ENCODE measurements at regions not wholly inside any gene's neighbourhood (a gene's known extent, or its start where the extent isn't known, plus 50 kb on each side); places are given as distances from the start of the nearest gene placed in this dataset.
"Not testable (repeated sequence)": the region's sequence is repeated elsewhere in the genome, so short reads cannot be mapped to it uniquely, and the experiment has no call there.

- DNase-seq: no peak
Observed at GRCh38 chr17:65360961-65361552, 200.4 kb downstream of the AXIN2 start.

- DNase-seq: no peak
Observed at GRCh38 chr17:65359016-65359415, 202.4 kb downstream of the AXIN2 start.

DNA sequence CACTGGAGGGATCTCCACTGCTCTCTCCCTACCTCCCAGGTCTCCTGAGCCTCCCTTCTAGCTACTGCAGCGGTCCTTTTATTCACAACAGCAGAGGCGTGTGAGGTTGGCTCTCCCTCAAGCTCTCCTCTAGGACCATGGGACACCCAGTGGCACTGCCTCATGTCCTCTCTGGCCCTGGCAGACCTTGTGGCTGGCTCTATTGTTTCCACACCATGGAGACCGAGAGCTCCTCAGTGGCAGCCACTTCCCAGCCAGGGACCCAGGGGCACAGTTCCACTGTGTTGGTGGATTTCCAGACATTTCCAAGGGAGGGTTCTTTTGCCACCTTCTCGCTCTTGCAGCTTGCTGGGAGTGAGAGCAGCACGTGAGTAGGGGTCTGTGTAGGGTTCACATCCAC, 204.9 kb downstream of the AXIN2 start:
- no peak for DNase-seq

DNA sequence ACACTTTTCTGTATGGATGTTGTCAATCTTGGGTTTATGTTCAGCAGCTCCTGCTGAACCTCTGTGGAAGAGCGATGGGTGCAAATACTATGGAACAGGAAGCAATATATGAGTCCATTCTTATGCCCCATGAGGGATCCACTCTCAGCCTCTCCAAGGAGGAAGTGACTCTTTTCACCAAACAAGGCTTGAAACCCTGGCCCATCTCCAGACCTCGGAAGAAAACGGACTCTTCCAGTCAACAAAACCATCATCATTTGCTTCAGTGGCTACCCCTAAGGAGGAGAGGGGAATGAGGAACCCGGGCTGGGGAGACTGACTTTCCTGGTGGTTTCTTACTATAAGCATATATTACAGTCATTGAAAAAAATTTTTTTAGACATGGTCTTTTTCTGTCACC, 206.2 kb downstream of the AXIN2 start:
- DNase-seq: no peak

DNA sequence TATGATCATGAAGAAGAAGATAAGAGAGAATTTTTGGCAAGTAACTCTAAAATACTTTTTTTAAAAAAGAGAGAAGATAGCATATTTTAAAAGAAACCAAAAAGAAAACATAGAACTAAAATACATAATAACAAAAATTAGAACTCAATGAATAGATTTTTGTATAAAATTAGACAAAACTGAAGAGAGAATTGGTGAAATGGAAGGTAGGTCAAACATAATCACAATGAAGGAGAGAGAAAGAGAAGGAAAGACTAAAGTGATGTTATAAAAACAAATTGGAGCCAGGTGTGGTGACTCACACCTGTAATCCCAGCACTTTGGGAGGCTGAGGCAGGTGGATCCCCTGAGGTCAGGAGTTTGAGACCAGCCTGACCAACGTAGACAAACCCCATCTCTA, 211.5 kb downstream of the AXIN2 start:
- DNase-seq: no peak

DNA sequence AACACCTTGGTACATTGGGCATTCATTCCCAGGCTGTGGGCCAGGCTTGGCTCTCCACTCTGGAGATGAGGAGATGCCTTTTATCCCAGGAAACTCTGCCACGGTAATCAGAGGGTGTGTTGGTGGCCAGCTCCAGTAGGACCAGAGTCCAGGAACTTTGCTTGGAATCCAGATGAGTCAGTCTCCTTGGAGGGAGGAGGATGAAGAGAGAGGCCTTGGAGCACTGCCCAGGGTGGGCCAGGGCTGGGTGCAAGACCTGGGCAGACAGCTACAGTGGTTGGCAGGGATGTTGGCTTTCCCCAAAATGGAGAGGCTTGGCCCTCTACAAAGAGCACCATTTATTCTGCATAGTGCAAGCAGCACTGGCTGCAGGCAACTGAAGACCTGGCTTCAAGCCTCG, 209.0 kb downstream of the RGS9 start:
- DNase-seq: no peak

DNA sequence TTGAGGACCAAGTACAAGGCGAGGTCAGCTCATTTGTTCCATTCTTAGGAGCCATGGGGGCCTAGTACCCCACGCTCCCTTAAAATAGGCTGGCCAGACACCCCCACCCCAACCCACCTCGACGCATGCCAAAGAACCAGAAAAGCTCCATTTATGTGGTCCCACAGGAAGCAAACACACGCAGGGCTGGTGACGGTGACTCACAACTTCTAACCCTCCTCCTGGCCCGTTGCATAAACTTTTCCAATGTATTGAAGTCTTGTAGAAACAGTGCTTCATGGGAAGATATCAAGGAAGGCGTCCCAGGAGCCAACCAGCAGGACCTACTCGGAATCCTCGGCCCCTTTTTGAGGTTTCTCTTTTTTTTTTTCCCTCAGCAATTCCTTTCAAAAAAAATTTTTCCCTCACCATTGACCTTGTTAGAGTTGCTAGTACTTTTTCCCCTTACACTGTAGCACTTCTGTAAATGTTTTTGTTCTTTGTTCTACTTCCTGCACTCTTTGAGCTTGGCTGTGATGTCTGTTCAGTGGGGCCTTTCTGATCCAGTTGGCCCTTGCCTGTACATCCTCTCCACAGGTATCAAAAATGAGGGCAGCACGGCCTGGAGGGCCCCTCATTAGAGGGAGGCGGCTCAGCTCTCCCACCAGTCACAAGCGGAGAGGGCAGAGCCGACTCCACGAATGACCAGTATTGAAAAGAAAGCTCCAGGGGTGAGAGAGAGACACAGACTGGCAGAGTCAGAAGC, 208.3 kb downstream of the RGS9 start:
- DNase-seq: peak; percentile 15

- DNase-seq: no peak
Observed at GRCh38 chr17:65340401-65340800, 203.2 kb downstream of the RGS9 start.

GRCh38 chr17:65334406-65334805, 197.2 kb downstream of the RGS9 start:
- DNase-seq: no peak

DNA sequence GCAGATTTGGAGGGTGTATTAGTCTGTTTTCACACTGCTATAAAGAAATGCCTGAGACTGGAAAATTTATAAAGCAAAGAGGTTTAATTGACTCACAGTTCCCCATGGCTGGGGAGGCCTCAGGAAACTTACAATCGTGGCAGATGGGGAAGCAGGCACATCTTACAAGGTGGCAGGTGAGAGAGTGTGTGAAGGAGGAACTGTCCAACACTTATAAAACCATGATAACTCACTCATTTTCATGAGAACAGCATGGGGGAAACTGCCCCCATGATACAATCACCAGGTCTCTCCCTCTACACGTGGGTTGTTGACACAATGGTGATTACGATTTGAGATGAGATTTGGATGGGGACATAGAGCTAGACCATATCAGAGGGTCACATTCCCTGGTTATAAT, 195.6 kb downstream of the RGS9 start:
- DNase-seq: no peak

DNA sequence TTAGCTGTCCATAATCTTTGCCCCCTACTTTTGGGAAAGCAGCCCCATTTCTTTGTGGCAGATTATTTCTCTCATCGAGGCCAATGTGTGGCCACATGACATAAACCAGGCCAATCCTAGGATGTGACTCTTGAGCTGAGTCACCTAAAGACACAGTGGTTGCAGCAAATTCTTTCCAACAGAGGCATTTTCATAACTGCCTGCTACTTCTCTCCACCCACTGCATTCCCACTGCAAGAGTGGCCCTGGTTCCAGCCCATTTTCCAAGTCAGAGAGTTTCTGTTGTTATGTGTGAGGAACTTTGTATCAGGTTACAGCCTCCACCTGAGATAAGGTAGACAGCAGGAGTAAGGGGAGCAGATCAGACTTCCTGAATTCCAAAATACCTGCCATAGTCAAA, 195.2 kb downstream of the RGS9 start:
- no peak for DNase-seq

DNA sequence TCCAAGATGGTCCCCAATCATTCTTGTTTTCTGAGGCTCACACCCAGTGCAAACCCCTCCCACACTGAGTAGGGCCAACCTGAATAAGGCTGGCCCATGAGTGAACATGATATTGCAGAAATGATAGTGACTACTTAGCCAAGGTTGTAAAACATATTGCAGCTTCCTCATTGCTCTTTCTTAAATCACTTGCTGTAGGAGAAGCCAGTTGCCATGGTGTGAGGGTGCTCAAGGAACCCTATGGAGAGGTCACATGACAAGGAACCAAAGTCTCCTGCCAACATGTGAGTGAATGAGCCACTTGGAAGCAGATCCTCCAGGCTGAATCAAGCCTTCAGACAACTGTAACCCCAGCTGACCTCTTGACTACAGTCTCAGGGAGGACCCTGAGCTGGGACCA, 191.4 kb downstream of the RGS9 start:
- no peak for DNase-seq

- DNase-seq: no peak
Observed at GRCh38 chr17:65324611-65325342, 187.6 kb downstream of the RGS9 start.

DNA sequence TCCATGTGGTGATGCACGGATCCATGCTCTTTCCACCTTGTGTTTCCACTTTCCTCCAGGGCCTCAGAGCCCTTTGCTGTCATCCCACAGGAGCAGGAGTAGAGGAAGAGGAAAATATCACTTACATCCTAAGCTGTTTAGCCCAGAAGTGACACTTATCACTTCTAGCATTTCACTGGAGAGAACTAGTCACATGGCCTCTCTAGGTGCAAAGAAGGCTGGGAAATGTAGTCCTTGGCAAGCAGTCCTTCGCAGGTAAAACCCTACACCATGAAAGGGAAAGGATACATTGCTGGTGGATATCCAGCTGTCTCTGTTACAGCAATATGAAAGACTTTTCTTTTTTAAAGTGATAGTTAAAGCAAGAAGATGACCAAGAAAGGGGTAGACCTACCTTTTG, 185.9 kb downstream of the RGS9 start:
- no peak for DNase-seq

DNA sequence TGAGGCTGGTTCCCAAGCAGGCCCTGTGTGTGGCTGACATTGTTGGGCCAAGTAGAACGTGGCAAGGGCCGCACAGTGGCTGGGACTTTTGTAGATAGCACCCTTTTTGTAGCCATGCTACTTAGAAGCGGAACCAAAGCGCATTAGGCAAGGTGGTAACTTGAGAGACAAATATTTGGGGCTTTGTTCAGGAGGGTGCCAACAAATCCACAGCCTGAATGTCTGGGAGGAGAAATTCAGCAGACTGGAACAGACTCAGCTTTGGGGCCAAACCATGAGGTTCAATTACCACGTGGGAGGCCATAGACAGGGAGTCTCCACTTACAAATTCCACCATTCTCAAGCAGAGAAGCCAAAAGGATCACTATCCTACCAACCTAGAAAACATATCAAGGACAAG, 183.7 kb downstream of the RGS9 start:
- DNase-seq: no peak

DNA sequence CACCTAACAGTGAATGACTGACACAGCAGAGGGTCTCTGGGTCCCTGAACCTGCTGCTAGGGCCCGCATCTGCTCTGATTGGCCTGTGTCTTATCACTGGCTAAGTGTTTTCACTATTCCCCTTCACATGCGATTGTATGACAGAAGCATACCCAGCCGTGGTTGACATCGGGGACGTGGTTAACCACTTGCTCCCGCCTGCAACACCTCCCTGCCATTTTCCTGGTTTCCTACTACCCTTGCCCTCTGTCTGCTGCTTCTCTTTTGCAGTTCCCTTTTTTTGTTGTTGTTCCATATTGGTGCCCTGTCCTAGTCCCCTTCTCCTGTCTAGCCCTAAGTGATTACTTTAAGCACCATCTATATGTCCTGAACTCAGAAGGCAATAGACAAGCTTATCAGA, 177.0 kb downstream of the RGS9 start:
- DNase-seq: no peak

DNA sequence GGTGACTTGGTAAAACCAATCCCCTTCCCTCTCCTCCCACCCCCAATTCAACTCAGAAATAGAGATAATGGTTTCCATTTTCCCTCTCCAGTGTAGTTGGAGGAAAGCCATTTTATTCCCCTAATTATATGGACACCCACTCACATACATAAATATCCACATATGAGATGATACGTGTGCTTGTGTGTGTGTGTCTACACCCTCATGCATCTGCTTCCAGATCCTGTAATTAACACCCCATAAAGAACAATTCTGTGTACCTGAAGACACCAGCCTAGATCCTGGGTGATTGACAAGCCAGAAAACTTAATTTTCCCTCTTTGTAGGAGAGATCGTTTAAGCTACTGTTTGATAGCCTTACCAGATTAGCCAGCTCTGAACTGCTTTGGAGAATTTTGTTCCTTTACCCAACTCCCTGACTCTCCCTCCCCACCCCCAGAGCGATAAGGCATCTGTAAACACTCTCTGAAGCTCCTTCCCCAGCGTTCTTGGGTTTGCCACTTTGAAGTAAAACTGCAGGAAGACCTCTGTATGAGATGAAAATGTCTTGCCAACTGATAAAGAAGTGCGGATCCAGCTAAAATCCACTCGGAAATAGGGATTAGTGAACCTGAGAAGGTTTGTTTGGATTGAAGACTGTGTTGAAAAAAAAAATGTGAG, 175.7 kb downstream of the RGS9 start:
- DNase-seq: no peak

GRCh38 chr17:65311261-65311660, 174.1 kb downstream of the RGS9 start:
- DNase-seq: no peak

DNA sequence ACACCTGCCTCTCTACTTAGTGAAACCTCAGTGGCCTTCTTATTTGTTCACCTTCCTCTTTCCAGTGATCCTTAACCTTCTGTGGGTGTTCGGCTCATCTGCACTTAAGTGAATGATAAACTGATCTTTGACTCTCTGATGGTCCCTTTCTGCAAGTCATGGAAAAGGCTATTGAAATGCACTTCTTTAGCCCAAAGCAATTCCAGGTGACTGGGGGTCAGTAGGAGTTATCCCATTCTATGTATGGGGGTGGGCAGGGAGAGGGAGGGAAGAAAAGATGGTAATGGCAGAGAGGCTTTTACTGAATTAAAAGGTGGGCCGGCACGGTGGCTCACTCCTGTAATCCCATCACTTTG, 170.8 kb downstream of the RGS9 start:
- no peak for DNase-seq

DNA sequence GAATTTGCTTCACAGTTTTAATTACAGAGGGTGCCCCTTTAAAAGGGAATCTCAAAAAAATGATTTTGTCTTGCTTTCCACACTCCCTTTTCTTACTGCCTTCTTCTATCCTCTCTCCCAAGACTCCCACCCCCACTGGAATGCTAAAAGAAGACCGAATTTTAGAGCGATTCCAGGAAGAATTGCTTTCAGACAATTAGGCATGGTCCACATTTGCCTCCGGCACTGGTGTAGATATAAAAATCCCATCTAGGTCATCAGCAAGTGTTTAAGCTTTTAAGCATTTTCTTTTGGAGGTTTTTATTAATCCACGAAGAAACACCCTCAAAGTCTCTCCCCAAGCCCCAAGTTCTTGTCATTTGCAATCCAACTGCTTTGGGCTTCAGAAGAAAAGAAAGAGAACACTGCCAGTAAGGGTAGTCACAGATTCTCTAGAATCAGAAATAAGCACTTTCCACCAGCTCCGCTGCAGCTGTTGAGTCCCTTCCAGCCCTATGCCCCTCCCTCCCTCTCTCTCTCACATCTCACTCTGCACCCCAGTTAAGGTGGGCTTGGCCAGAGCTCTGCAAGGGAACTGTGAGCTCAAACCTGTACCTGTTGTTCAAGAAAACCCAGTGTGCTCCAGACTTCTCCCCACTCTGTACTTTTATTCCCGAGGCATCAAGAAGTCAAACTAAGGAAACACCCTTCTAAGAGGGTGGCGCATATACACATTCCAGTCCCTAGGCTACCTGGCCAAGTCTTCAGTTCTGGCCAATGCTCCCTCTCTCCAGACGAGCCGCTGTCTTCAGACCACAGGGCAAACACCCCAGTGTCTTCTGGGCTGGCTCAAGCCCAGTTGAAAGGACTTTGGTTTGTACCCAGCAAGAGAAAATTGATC, 170.2 kb downstream of the RGS9 start:
- no peak for DNase-seq

GRCh38 chr17:65305778-65306177, 168.6 kb downstream of the RGS9 start:
- DNase-seq: no peak

- no peak for DNase-seq
Observed at GRCh38 chr17:65305116-65305515, 167.9 kb downstream of the RGS9 start.

DNA sequence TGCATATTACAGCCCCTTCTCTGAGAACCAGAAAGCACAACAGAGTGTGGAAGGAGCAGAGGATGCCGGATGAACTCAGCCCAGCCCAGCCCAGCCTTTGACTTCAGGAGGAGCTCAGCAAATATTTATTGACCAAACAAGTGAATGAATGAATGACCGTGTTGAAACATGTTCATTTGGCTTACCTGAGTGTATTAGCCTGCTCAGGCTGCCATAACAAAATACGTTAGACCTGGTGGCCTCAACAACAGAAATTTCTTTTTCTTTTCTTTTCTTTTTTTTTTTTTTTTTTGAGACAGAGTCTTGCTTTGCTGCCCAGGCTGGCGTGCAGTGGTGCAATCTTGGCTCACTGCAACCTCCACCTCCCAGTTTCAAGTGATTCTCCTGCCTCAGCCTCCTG, 164.7 kb downstream of the RGS9 start:
- not testable (repeated sequence) for DNase-seq
